IMR-90 (cell line): ENCODE measurements at regions not wholly inside any gene's neighbourhood (a gene's known extent, or its start where the extent isn't known, plus 50 kb on each side); places are given as distances from the start of the nearest gene placed in this dataset.

Experiments used
- ATAC-seq: fragments of 200-7000 bp; cut with Tn5 transposase; 2 replicates; pipeline ENCODE4 v1.9.1; 2020; ENCODE audit warnings: low read depth, mild to moderate bottlenecking, moderate library complexity
- BruUV-seq: library from RNA; stranded (reverse); fragments of 400-500 nt; replicated peaks from 2 replicates; lab custom pipeline; 2021; lab: Mats Ljungman, UMichigan
- CTCF ChIA-PET: fragments of 300-600 bp; formaldehyde crosslinking; extraction: SDS; loops from one replicate; lab custom pipeline; 2021; ENCODE audit warnings: antibody characterized with exemption; lab: Yijun Ruan, JAX
- POLR2A ChIA-PET: fragments of 300-600 bp; sonication (Branson Sonifier 250); formaldehyde crosslinking; loops from one replicate; lab custom pipeline; 2022; ENCODE audit warnings: antibody characterized with exemption; ENCODE audit not compliant: unreplicated experiment; lab: Charles Lee
- DNase-seq: peaks from one replicate; pipeline ENCODE4 v3.0.0; 2013
- H2AFZ ChIP-seq: replicated peaks from 2 replicates; pipeline ENCODE3; 2013; ENCODE audit warnings: low read length, mild to moderate bottlenecking; ENCODE audit not compliant: poor library complexity
- H2AK5ac ChIP-seq: 2 replicates; pipeline ENCODE4 v1.6.1; 2013; ENCODE audit warnings: low read depth, low read length, inconsistent platforms
- H2AK9ac ChIP-seq: replicated peaks from 2 replicates; pipeline ENCODE3; 2013; ENCODE audit warnings: mild to moderate bottlenecking, low read depth, low read length, moderate library complexity; ENCODE audit not compliant: poor library complexity
- H2BK120ac ChIP-seq: 2 replicates; pipeline ENCODE4 v1.6.1; 2013; ENCODE audit warnings: low read depth, low read length, inconsistent platforms
- H2BK15ac ChIP-seq: 3 replicates; pipeline ENCODE4 v1.6.1; 2013; ENCODE audit warnings: low read depth, low read length, inconsistent platforms
- H2BK20ac ChIP-seq: 2 replicates; pipeline ENCODE4 v1.6.1; 2013; ENCODE audit warnings: low read depth, mild to moderate bottlenecking, inconsistent platforms, low read length, moderate library complexity
- H2BK5ac ChIP-seq: 2 replicates; pipeline ENCODE4 v1.6.1; 2013; ENCODE audit warnings: mild to moderate bottlenecking, low read depth, low read length, inconsistent platforms; ENCODE audit not compliant: poor library complexity, severe bottlenecking
- H3K14ac ChIP-seq: replicated peaks from 2 replicates; pipeline ENCODE4 v1.6.1; 2013; ENCODE audit warnings: low read depth, low read length, inconsistent platforms
- H3K18ac ChIP-seq: 2 replicates; pipeline ENCODE4 v1.6.1; 2013; ENCODE audit warnings: low read depth, low read length, control low read depth
- H3K23ac ChIP-seq: 2 replicates; pipeline ENCODE4 v1.6.1; 2013; ENCODE audit warnings: low read depth, low read length, inconsistent platforms
- H3K27ac ChIP-seq: 2 replicates; pipeline ENCODE4 v1.5.1; 2013; ENCODE audit warnings: mild to moderate bottlenecking, control low read depth, low read length; ENCODE audit not compliant: insufficient read depth
- H3K27me3 ChIP-seq: 2 replicates; pipeline ENCODE4 v1.6.1; 2013; ENCODE audit warnings: low read length; ENCODE audit not compliant: control insufficient read depth, insufficient read depth
- H3K36me3 ChIP-seq: 2 replicates; pipeline ENCODE4 v1.6.1; 2013; ENCODE audit warnings: low read length, mixed read lengths; ENCODE audit not compliant: control insufficient read depth, insufficient read depth
- H3K4ac ChIP-seq: 2 replicates; pipeline ENCODE4 v1.6.1; 2013; ENCODE audit warnings: low read depth, low read length, inconsistent platforms
- H3K4me1 ChIP-seq: 2 replicates; pipeline ENCODE4 v1.6.1; 2013; ENCODE audit warnings: low read length, mixed read lengths; ENCODE audit not compliant: control insufficient read depth, insufficient read depth
- H3K4me2 ChIP-seq: 2 replicates; pipeline ENCODE4 v1.6.1; 2013; ENCODE audit warnings: low read depth, mild to moderate bottlenecking, control low read depth, low read length, moderate library complexity
- H3K4me3 ChIP-seq: 2 replicates; pipeline ENCODE4 v1.5.1; 2013; ENCODE audit warnings: low read depth, mild to moderate bottlenecking, control low read depth, low read length, moderate library complexity; ENCODE audit not compliant: insufficient read depth
- H3K56ac ChIP-seq: 2 replicates; pipeline ENCODE4 v1.6.1; 2013; ENCODE audit warnings: low read length, inconsistent platforms; ENCODE audit not compliant: insufficient read depth; ENCODE audit errors: extremely low read depth
- H3K79me1 ChIP-seq, 2 experiments: 2 replicates each; pipeline ENCODE4 v1.6.1; 2013; ENCODE audit warnings: low read length in 2 of 2, inconsistent platforms in 1 of 2, low read depth in 1 of 2
- H3K9ac ChIP-seq: 2 replicates; pipeline ENCODE4 v1.6.1; 2013; ENCODE audit warnings: low read depth, low read length, control low read depth
- H3K9me1 ChIP-seq: 2 replicates; pipeline ENCODE4 v1.6.1; 2013; ENCODE audit warnings: low read length, inconsistent platforms; ENCODE audit not compliant: insufficient read depth
- H3K9me3 ChIP-seq: 2 replicates; pipeline ENCODE4 v1.6.1; 2013; ENCODE audit warnings: low read length; ENCODE audit not compliant: control insufficient read depth, insufficient read depth
- H4K20me1 ChIP-seq: 2 replicates; pipeline ENCODE4 v1.6.1; 2013; ENCODE audit warnings: low read length, inconsistent platforms; ENCODE audit not compliant: insufficient read depth
- H4K5ac ChIP-seq: 2 replicates; pipeline ENCODE4 v1.6.1; 2013; ENCODE audit warnings: mild to moderate bottlenecking, low read depth, low read length, control low read depth
- H4K8ac ChIP-seq, 2 experiments: 2 replicates each; pipeline ENCODE4 v1.6.1; 2013; ENCODE audit warnings: low read depth in 2 of 2, low read length in 2 of 2, control low read depth in 1 of 2, inconsistent platforms in 1 of 2
- H4K91ac ChIP-seq: 2 replicates; pipeline ENCODE4 v1.6.1; 2013; ENCODE audit warnings: low read depth, low read length, inconsistent platforms; ENCODE audit not compliant: insufficient read depth
- BHLHE40 ChIP-seq: fragments of 150-350 bp; IDR thresholded peaks from 2 replicates; pipeline ENCODE4 v1.6.1; 2016; ENCODE audit warnings: mild to moderate bottlenecking, low read depth, low read length
- CEBPB ChIP-seq: IDR thresholded peaks from 2 replicates; pipeline ENCODE4 v1.6.1; 2012; ENCODE audit warnings: low read depth, low read length, improper control_type of control experiment
- CHD1 ChIP-seq: IDR thresholded peaks from 2 replicates; pipeline ENCODE4 v1.6.1; 2012; ENCODE audit warnings: low read depth, low read length, improper control_type of control experiment
- CTCF ChIP-seq: conservative IDR thresholded peaks from 2 replicates; pipeline ENCODE4 v1.5.1; 2012; ENCODE audit warnings: mild to moderate bottlenecking, low read depth, low read length, improper control_type of control experiment
- ELK1 ChIP-seq: fragments of 150-350 bp; IDR thresholded peaks from 2 replicates; pipeline ENCODE4 v1.6.1; 2016; ENCODE audit warnings: low read depth, mild to moderate bottlenecking, low read length, moderate library complexity, borderline replicate concordance
- FOS ChIP-seq: fragments of 150-350 bp; IDR thresholded peaks from 2 replicates; pipeline ENCODE4 v1.6.1; 2016; ENCODE audit warnings: low read depth, low read length
- MAFK ChIP-seq: IDR thresholded peaks from 2 replicates; pipeline ENCODE4 v1.6.1; 2012; ENCODE audit warnings: low read depth, low read length, improper control_type of control experiment
- MAZ ChIP-seq: IDR thresholded peaks from 2 replicates; pipeline ENCODE4 v1.6.1; 2012; ENCODE audit warnings: low read depth, mild to moderate bottlenecking, low read length, improper control_type of control experiment, moderate library complexity, borderline replicate concordance
- MXI1 ChIP-seq: IDR thresholded peaks from 2 replicates; pipeline ENCODE4 v1.6.1; 2012; ENCODE audit warnings: low read depth, mild to moderate bottlenecking, low read length, moderate library complexity, borderline replicate concordance
- NFE2L2 ChIP-seq: fragments of 150-350 bp; IDR thresholded peaks from 2 replicates; pipeline ENCODE4 v1.6.1; 2016; ENCODE audit warnings: low read depth, mild to moderate bottlenecking, low read length
- POLR2A ChIP-seq: IDR thresholded peaks from 2 replicates; pipeline ENCODE4 v1.6.1; 2012; ENCODE audit warnings: mild to moderate bottlenecking, low read depth, low read length
- RAD21 ChIP-seq: IDR thresholded peaks from 2 replicates; pipeline ENCODE4 v1.6.1; 2012; ENCODE audit warnings: low read length, improper control_type of control experiment
- RCOR1 ChIP-seq: IDR thresholded peaks from 2 replicates; pipeline ENCODE4 v1.6.1; 2012; ENCODE audit warnings: mild to moderate bottlenecking, low read length, improper control_type of control experiment; ENCODE audit not compliant: insufficient replicate concordance
- RFX5 ChIP-seq: IDR thresholded peaks from 2 replicates; pipeline ENCODE4 v1.8.0; 2012; ENCODE audit warnings: low read depth, mild to moderate bottlenecking, low read length, moderate library complexity
- SMC3 ChIP-seq: fragments of 150-350 bp; IDR thresholded peaks from 2 replicates; pipeline ENCODE4 v1.6.1; 2016; ENCODE audit warnings: low read depth, mild to moderate bottlenecking, antibody characterized with exemption, low read length, moderate library complexity
- USF2 ChIP-seq: fragments of 150-350 bp; IDR thresholded peaks from 2 replicates; pipeline ENCODE4 v1.6.1; 2017; ENCODE audit warnings: mild to moderate bottlenecking, antibody characterized with exemption, low read length, low read depth
- WGBS, 2 experiments: methylation state at CpG; one replicate each; pipeline versions ENCODE4 v1.1.5 to v1.1.7; 2013; ENCODE audit warnings: missing lambda C conversion rate in 2 of 2; ENCODE audit not compliant: insufficient read length in 1 of 2; ENCODE audit errors: extremely low coverage in 2 of 2; 5-methylcytosine and 5-hydroxymethylcytosine counted together
- dilution Hi-C: fragments of 300-500 bp; cut with HindIII; formaldehyde crosslinking; loops from one replicate; pipeline ENCODE4 v1.14.3; 2018; ENCODE audit warnings: low sequenced_read_pairs; ENCODE audit not compliant: unreplicated experiment
- in situ Hi-C: fragments of 300-500 bp; cut with MboI; formaldehyde crosslinking; loops from 3 replicates; pipeline ENCODE4 v1.14.3; 2019; ENCODE audit warnings: low sequenced_read_pairs, inconsistent platforms, mixed read lengths
- intact Hi-C: fragments of 100-400 bp; cut with micrococcal nuclease; formaldehyde crosslinking; loops from 2 replicates; pipeline ENCODE4 v1.10.0; 2022

- POLR2A ChIA-PET: no interaction called here
- in situ Hi-C loops (no loop called here), intact Hi-C loops (no loop called here), dilution Hi-C loops (no loop called here)
- no peak overlapping the region for H3K18ac ChIP-seq
- no peak overlapping the region for H2BK20ac ChIP-seq
- no peak overlapping the region for H2BK15ac ChIP-seq
- no peak for DNase-seq
- WGBS, 2 experiments: no CpG with 5 or more reads among the region's 3 CpGs
- H3K4me1 ChIP-seq: no peaks in the 10 kb centered on the region
- H3K36me3 ChIP-seq: no peaks in the 10 kb centered on the region
- no peak overlapping the region for H3K27ac ChIP-seq
- BruUV-seq: no TSS peak
- no peaks in the 10 kb centered on the region for H3K9me1 ChIP-seq
- no peak for TF ChIP-seq ELK1
- no peak for TF ChIP-seq RCOR1
- TF ChIP-seq POLR2A: no peak
- TF ChIP-seq FOS: no peak
- TF ChIP-seq RAD21: no peak
- no peak for TF ChIP-seq CTCF
- no peak for TF ChIP-seq NFE2L2
- TF ChIP-seq MAFK: no peak
- TF ChIP-seq MAZ: no peak
- no peak for TF ChIP-seq BHLHE40
- TF ChIP-seq CEBPB: no peak
- no peak for TF ChIP-seq USF2
- no peak for TF ChIP-seq CHD1
- TF ChIP-seq RFX5: no peak
- no peak for TF ChIP-seq SMC3
- no peak for TF ChIP-seq MXI1
- no peak overlapping the region for H3K4me2 ChIP-seq
- H4K20me1 ChIP-seq: no peaks in the 10 kb centered on the region
- H3K56ac ChIP-seq: no peak overlapping the region
- no peaks in the 10 kb centered on the region for H3K9me3 ChIP-seq
- no peak overlapping the region for H3K4me3 ChIP-seq
- H3K4ac ChIP-seq: no peak overlapping the region
- no peaks in the 10 kb centered on the region for H3K27me3 ChIP-seq
- no peaks in the 10 kb centered on the region for H3K79me1 ChIP-seq
- H4K5ac ChIP-seq: no peak overlapping the region
- no peak overlapping the region for H3K23ac ChIP-seq
- no peak overlapping the region for H4K8ac ChIP-seq
- H2AFZ ChIP-seq: no peak overlapping the region
- no peak overlapping the region for H2AK9ac ChIP-seq
- H4K91ac ChIP-seq: no peak overlapping the region
- no peak overlapping the region for H2BK5ac ChIP-seq
- H3K14ac ChIP-seq: no peak overlapping the region
- CTCF ChIA-PET: no interaction called here
- H2AK5ac ChIP-seq: no peak overlapping the region
- H2BK120ac ChIP-seq: no peak overlapping the region
- no peak for ATAC-seq
- no peak overlapping the region for H3K9ac ChIP-seq
Measured at GRCh38 chr3:83956431-83956830, 1002.4 kb upstream of the CADM2 start.
